ENCODE measurements at regions not wholly inside any gene's neighbourhood (a gene's known extent, or its start where the extent isn't known, plus 50 kb on each side); places are given as distances from the start of the nearest gene placed in this dataset.

DNA sequence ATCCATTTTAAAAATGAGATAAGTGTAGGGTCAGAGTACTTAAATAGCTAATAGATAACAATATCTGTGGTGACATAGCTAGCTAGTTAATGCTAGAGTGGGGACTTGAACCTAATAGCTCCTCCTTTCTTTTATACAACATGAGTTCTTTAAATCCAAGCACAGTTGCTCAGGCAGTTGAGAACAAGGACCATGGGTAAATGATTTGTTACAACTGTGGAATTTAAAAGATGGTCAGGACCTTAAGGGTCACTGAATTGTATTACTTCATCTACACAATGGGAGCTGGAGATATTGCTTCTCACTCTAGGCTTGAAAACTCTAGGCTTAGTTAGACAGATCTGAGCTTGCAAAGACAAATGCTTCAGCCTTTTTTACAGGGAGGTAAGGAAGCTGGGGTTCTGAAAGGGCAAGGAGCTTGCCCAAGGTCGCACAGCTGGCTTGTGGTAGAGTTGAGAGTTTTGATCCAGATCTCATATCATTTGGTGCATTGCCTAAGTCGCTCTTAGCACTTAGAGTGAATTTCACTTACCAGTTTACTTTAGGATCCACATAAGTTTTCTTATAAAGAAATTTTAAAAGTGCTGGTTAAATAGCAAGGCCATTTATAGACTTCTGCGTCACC, 90.2 kb downstream of the EDEM1 start:
- TF ChIP-seq TAF1 (IDR thresholded peaks at IDR 0.05; ENCODE audit: low read depth): no peak
- no peak for TF ChIP-seq EP300 (conservative IDR thresholded peaks at IDR 0.05; ENCODE audit: poor library complexity, severe bottlenecking)
- TF ChIP-seq POLR2AphosphoS5 (IDR thresholded peaks at IDR 0.05): no peak
- TF ChIP-seq RAD21 (conservative IDR thresholded peaks at IDR 0.05): no peak
- no peak for TF ChIP-seq MXI1 (conservative IDR thresholded peaks at IDR 0.05; ENCODE audit: poor library complexity, severe bottlenecking)
- no peak for TF ChIP-seq EZH2 (IDR thresholded peaks at IDR 0.05; ENCODE audit: borderline replicate concordance, insufficient read depth, low read length, poor library complexity, severe bottlenecking)
- TF ChIP-seq, protein P1, sequence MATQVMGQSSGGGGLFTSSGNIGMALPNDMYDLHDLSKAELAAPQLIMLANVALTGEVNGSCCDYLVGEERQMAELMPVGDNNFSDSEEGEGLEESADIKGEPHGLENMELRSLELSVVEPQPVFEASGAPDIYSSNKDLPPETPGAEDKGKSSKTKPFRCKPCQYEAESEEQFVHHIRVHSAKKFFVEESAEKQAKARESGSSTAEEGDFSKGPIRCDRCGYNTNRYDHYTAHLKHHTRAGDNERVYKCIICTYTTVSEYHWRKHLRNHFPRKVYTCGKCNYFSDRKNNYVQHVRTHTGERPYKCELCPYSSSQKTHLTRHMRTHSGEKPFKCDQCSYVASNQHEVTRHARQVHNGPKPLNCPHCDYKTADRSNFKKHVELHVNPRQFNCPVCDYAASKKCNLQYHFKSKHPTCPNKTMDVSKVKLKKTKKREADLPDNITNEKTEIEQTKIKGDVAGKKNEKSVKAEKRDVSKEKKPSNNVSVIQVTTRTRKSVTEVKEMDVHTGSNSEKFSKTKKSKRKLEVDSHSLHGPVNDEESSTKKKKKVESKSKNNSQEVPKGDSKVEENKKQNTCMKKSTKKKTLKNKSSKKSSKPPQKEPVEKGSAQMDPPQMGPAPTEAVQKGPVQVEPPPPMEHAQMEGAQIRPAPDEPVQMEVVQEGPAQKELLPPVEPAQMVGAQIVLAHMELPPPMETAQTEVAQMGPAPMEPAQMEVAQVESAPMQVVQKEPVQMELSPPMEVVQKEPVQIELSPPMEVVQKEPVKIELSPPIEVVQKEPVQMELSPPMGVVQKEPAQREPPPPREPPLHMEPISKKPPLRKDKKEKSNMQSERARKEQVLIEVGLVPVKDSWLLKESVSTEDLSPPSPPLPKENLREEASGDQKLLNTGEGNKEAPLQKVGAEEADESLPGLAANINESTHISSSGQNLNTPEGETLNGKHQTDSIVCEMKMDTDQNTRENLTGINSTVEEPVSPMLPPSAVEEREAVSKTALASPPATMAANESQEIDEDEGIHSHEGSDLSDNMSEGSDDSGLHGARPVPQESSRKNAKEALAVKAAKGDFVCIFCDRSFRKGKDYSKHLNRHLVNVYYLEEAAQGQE (IDR thresholded peaks at IDR 0.05; ENCODE audit: borderline replicate concordance): no peak
- no peak for TF ChIP-seq SMC3 (conservative IDR thresholded peaks at IDR 0.05; ENCODE audit: poor library complexity)
- TF ChIP-seq, protein P2, sequence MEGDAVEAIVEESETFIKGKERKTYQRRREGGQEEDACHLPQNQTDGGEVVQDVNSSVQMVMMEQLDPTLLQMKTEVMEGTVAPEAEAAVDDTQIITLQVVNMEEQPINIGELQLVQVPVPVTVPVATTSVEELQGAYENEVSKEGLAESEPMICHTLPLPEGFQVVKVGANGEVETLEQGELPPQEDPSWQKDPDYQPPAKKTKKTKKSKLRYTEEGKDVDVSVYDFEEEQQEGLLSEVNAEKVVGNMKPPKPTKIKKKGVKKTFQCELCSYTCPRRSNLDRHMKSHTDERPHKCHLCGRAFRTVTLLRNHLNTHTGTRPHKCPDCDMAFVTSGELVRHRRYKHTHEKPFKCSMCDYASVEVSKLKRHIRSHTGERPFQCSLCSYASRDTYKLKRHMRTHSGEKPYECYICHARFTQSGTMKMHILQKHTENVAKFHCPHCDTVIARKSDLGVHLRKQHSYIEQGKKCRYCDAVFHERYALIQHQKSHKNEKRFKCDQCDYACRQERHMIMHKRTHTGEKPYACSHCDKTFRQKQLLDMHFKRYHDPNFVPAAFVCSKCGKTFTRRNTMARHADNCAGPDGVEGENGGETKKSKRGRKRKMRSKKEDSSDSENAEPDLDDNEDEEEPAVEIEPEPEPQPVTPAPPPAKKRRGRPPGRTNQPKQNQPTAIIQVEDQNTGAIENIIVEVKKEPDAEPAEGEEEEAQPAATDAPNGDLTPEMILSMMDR (IDR thresholded peaks at IDR 0.05; ENCODE audit: poor library complexity, severe bottlenecking): no peak
- Histone ChIP-seq H4K20me1 (ENCODE audit: insufficient read depth) (no peaks in the 10 kb centered on the region), H3K27me3 (ENCODE audit: insufficient read depth, low read depth, low read length) (no peaks in the 10 kb centered on the region), H3K4me3 (ENCODE audit: low read length) (no peak overlapping the region), H3K9me3 (ENCODE audit: low read length) (peaks cover 11% of the 10 kb centered on the region), H3K9ac (ENCODE audit: low read length) (no peak overlapping the region), H3K4me2 (ENCODE audit: low read length) (no peak overlapping the region), H3K79me2 (replicated peaks; ENCODE audit: insufficient read depth, low read length) (no peaks in the 10 kb centered on the region), H3F3A (ENCODE audit: insufficient read depth, low read length, poor library complexity, severe bottlenecking) (no peaks in the 10 kb centered on the region), H3K36me3 (ENCODE audit: insufficient read depth, low read length) (no peaks in the 10 kb centered on the region), H3K9me2 (ENCODE audit: insufficient read depth, low read length) (no peaks in the 10 kb centered on the region), H2AFZ (ENCODE audit: low read depth, low read length) (no peak overlapping the region), H3K27ac (ENCODE audit: low read length) (no peak overlapping the region)

DNA sequence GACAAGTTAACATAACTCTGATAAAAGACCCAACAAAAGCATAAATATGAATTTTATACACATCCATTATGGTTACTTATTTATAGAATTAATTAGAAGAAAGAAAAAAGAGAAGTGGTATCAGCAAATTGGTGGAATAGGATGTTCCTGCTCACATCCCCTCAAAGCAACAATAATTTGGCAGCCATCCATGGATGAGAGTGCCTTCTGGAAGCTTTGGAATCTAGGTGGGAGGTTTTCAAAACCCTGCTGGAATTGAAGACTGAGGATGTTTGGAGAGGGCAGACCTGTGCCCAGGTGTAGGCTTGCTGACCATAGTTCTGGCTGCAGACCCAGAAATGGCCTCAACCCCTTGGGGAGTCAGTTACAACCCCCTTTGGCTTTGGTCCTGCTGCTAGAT, 91.2 kb downstream of the EDEM1 start:
- Histone ChIP-seq H3K9me3 (ENCODE audit: low read length) (peaks cover 11% of the 10 kb centered on the region), H3K36me3 (ENCODE audit: insufficient read depth, low read length) (no peaks in the 10 kb centered on the region), H3K9ac (ENCODE audit: low read length) (no peak overlapping the region), H3K79me2 (replicated peaks; ENCODE audit: insufficient read depth, low read length) (no peaks in the 10 kb centered on the region), H3F3A (ENCODE audit: insufficient read depth, low read length, poor library complexity, severe bottlenecking) (no peaks in the 10 kb centered on the region), H3K27me3 (ENCODE audit: insufficient read depth, low read depth, low read length) (no peaks in the 10 kb centered on the region), H3K27ac (ENCODE audit: low read length) (no peak overlapping the region), H2AFZ (ENCODE audit: low read depth, low read length) (no peak overlapping the region), H3K4me2 (ENCODE audit: low read length) (no peak overlapping the region), H3K4me3 (ENCODE audit: low read length) (no peak overlapping the region), H4K20me1 (ENCODE audit: insufficient read depth) (no peaks in the 10 kb centered on the region), H3K9me2 (ENCODE audit: insufficient read depth, low read length) (no peaks in the 10 kb centered on the region)
- TF ChIP-seq EP300 (conservative IDR thresholded peaks at IDR 0.05; ENCODE audit: poor library complexity, severe bottlenecking): no peak
